ENCODE measurements at regions not wholly inside any gene's neighbourhood (a gene's known extent, or its start where the extent isn't known, plus 50 kb on each side); places are given as distances from the start of the nearest gene placed in this dataset.
A peak's percentile ranks its signal among the peaks of the same experiment; 100 is the strongest.
"Not testable (repeated sequence)": the region's sequence is repeated elsewhere in the genome, so short reads cannot be mapped to it uniquely, and the experiment has no call there.

GRCh38 chr12:38166225-38166624 is 150.3 kb upstream of the ALG10B start:
- H3K9me3 ChIP-seq (ENCODE audit: control insufficient read depth in 1 of 2, insufficient read depth in 1 of 2, low read depth in 1 of 2, low read length in 2 of 2): no peaks in the 10 kb centered on the region
- H3K27me3 ChIP-seq (ENCODE audit: insufficient read depth, low read length): no peaks in the 10 kb centered on the region
- no peaks in the 10 kb centered on the region for H3K4me1 ChIP-seq (ENCODE audit: control insufficient read depth in 1 of 2, insufficient read depth in 2 of 2, low read length in 2 of 2)
- no peaks in the 10 kb centered on the region for H3K9me2 ChIP-seq (ENCODE audit: insufficient read depth)
- CTCF ChIA-PET: no interaction called here
- RAD21 ChIA-PET (ENCODE audit: low non-redundant PET in 1 of 2, low total read pairs in 2 of 2, uncharacterized antibody in 2 of 2, unreplicated experiment in 2 of 2): no interaction called here
- H4K20me1 ChIP-seq (ENCODE audit: insufficient read depth): no peaks in the 10 kb centered on the region
- ATAC-seq: no peak
- intact Hi-C loops (cut with micrococcal nuclease): no loop called here
- TF ChIP-seq EGR1 (IDR thresholded peaks at IDR 0.05; ENCODE audit: low read depth): no peak
- BruUV-seq (replicated peaks): no TSS peak
- H2AFZ ChIP-seq (ENCODE audit: low read depth, low read length, poor library complexity, severe bottlenecking): no peak overlapping the region
- no peak overlapping the region for H3K4me2 ChIP-seq (ENCODE audit: low read length)
- H3K79me2 ChIP-seq (ENCODE audit: insufficient read depth, low read length): no peaks in the 10 kb centered on the region
- DNase-seq (ENCODE audit: low read depth, low spot score): no peak
- H3K27ac ChIP-seq (ENCODE audit: low read depth, low read length): no peak overlapping the region
- POLR2A ChIA-PET: no interaction called here
- H3K4me3 ChIP-seq (replicated peaks in 1 of 2; ENCODE audit: low read depth in 1 of 2, low read length in 2 of 2): no peak overlapping the region
- no peaks in the 10 kb centered on the region for H3K36me3 ChIP-seq (ENCODE audit: control insufficient read depth in 1 of 2, insufficient read depth in 2 of 2, low read length in 2 of 2)
- H3K9ac ChIP-seq (ENCODE audit: low read length): no peak overlapping the region

- H3K79me2 ChIP-seq (ENCODE audit: insufficient read depth, low read length): no peaks in the 10 kb centered on the region
These were observed 141.0 kb upstream of the ALG10B start for GRCh38 chr12:38175538-38175937.

GRCh38 chr12:38183617-38184016 is 133.0 kb upstream of the ALG10B start:
- DNase-seq (ENCODE audit: low read depth, low spot score); H3K27me3 ChIP-seq (ENCODE audit: insufficient read depth, low read length); POLR2A ChIA-PET; H3K27ac ChIP-seq (ENCODE audit: low read depth, low read length); RAD21 ChIA-PET (ENCODE audit: low non-redundant PET in 1 of 2, low total read pairs in 2 of 2, uncharacterized antibody in 2 of 2, unreplicated experiment in 2 of 2); H3K4me2 ChIP-seq (ENCODE audit: low read length); H3K9ac ChIP-seq (ENCODE audit: low read length); H3K9me3 ChIP-seq (ENCODE audit: control insufficient read depth in 1 of 2, insufficient read depth in 1 of 2, low read depth in 1 of 2, low read length in 2 of 2); intact Hi-C loops (cut with micrococcal nuclease); BruUV-seq (replicated peaks); H3K4me3 ChIP-seq (replicated peaks in 1 of 2; ENCODE audit: low read depth in 1 of 2, low read length in 2 of 2); H3K79me2 ChIP-seq (ENCODE audit: insufficient read depth, low read length); H3K36me3 ChIP-seq (ENCODE audit: control insufficient read depth in 1 of 2, insufficient read depth in 2 of 2, low read length in 2 of 2); ATAC-seq; H2AFZ ChIP-seq (ENCODE audit: low read depth, low read length, poor library complexity, severe bottlenecking); H3K9me2 ChIP-seq (ENCODE audit: insufficient read depth); H4K20me1 ChIP-seq (ENCODE audit: insufficient read depth); H3K4me1 ChIP-seq (ENCODE audit: control insufficient read depth in 1 of 2, insufficient read depth in 2 of 2, low read length in 2 of 2); CTCF ChIA-PET: not testable (repeated sequence)

More at GRCh38 chr12:38175538-38175937, 141.0 kb upstream of the ALG10B start:
- H4K20me1 ChIP-seq (ENCODE audit: insufficient read depth): no peaks in the 10 kb centered on the region
- H3K9me3 ChIP-seq (ENCODE audit: control insufficient read depth in 1 of 2, insufficient read depth in 1 of 2, low read depth in 1 of 2, low read length in 2 of 2): no peaks in the 10 kb centered on the region
- no peak for DNase-seq (ENCODE audit: low read depth, low spot score)
- no peak for ATAC-seq
- ChIA-PET RAD21 (ENCODE audit: low non-redundant PET in 1 of 2, low total read pairs in 2 of 2, uncharacterized antibody in 2 of 2, unreplicated experiment in 2 of 2) (no interaction called here), POLR2A (no interaction called here), CTCF (no interaction called here)
- H3K27ac ChIP-seq (ENCODE audit: low read depth, low read length): no peak overlapping the region
- TF ChIP-seq EZH2phosphoT487 (IDR thresholded peaks at IDR 0.05; ENCODE audit: borderline replicate concordance) (no peak), JUND (IDR thresholded peaks at IDR 0.05) (no peak), FOSL1 (IDR thresholded peaks at IDR 0.05; ENCODE audit: low read depth) (no peak), SIN3A (IDR thresholded peaks at IDR 0.05; ENCODE audit: low read depth) (no peak), SP1 (IDR thresholded peaks at IDR 0.05; ENCODE audit: low read depth) (no peak), POLR2A (IDR thresholded peaks at IDR 0.05; ENCODE audit: borderline replicate concordance, extremely low read depth, insufficient read depth, insufficient read length) (no peak), POLR2AphosphoS5 (IDR thresholded peaks at IDR 0.05; ENCODE audit: low read depth, low read length) (no peak), SRF (IDR thresholded peaks at IDR 0.05; ENCODE audit: low read depth) (no peak), EZH2 (IDR thresholded peaks at IDR 0.05) (no peak), YY1 (IDR thresholded peaks at IDR 0.05; ENCODE audit: extremely low read depth, insufficient replicate concordance, low read depth, low read length) (no peak), ZFX (IDR thresholded peaks at IDR 0.05) (no peak)
- TF ChIP-seq, protein P1, sequence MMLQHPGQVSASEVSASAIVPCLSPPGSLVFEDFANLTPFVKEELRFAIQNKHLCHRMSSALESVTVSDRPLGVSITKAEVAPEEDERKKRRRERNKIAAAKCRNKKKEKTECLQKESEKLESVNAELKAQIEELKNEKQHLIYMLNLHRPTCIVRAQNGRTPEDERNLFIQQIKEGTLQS (IDR thresholded peaks at IDR 0.05): no peak
- TF ChIP-seq, protein P2, sequence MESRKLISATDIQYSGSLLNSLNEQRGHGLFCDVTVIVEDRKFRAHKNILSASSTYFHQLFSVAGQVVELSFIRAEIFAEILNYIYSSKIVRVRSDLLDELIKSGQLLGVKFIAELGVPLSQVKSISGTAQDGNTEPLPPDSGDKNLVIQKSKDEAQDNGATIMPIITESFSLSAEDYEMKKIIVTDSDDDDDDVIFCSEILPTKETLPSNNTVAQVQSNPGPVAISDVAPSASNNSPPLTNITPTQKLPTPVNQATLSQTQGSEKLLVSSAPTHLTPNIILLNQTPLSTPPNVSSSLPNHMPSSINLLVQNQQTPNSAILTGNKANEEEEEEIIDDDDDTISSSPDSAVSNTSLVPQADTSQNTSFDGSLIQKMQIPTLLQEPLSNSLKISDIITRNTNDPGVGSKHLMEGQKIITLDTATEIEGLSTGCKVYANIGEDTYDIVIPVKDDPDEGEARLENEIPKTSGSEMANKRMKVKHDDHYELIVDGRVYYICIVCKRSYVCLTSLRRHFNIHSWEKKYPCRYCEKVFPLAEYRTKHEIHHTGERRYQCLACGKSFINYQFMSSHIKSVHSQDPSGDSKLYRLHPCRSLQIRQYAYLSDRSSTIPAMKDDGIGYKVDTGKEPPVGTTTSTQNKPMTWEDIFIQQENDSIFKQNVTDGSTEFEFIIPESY (IDR thresholded peaks at IDR 0.05; ENCODE audit: extremely low read depth, insufficient replicate concordance, low read length): no peak
- H3K4me2 ChIP-seq (ENCODE audit: low read length): peak overlapping the region; percentile 10; the same call in 1 of the 2 replicates
- H3K36me3 ChIP-seq (ENCODE audit: control insufficient read depth in 1 of 2, insufficient read depth in 2 of 2, low read length in 2 of 2): no peaks in the 10 kb centered on the region
- H3K4me3 ChIP-seq (replicated peaks in 1 of 2; ENCODE audit: low read depth in 1 of 2, low read length in 2 of 2): no peak overlapping the region
- no peaks in the 10 kb centered on the region for H3K27me3 ChIP-seq (ENCODE audit: insufficient read depth, low read length)
- intact Hi-C loops (cut with micrococcal nuclease): no loop called here
- BruUV-seq (replicated peaks): no TSS peak
- H3K9me2 ChIP-seq (ENCODE audit: insufficient read depth): no peaks in the 10 kb centered on the region
- no peak overlapping the region for H2AFZ ChIP-seq (ENCODE audit: low read depth, low read length, poor library complexity, severe bottlenecking)
- H3K4me1 ChIP-seq (ENCODE audit: control insufficient read depth in 1 of 2, insufficient read depth in 2 of 2, low read length in 2 of 2): peaks cover 0 to 7% of the 10 kb centered on the region in 2 experiments; a peak in 1 of 4 replicates
- no peak overlapping the region for H3K9ac ChIP-seq (ENCODE audit: low read length)
